ENCODE measurements at regions not wholly inside any gene's neighbourhood (a gene's known extent, or its start where the extent isn't known, plus 50 kb on each side); places are given as distances from the start of the nearest gene placed in this dataset.

DNA sequence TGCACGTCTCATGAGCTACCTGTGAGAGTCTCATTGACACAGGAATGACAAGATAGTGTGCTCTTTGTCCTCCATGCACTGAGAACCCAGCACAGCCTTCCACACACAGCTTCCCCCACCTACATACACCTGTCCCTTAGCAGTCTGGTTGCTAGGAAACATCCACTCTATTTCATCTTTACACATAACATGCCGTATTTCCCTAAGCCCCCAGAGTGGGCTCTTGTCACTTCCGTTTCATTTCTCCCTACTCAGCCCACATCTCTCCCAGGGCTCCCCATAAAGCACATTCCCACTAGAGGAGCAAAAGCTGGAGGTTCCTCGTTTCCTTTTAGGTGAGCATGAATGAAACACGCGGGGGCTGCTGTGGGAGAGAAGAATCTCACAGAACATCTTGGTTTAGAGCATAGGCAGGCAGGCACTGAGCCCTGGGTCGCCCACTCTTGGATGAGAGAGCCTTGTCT, 137.1 kb downstream of the ETS2 start:
- TF ChIP-seq, protein P1, sequence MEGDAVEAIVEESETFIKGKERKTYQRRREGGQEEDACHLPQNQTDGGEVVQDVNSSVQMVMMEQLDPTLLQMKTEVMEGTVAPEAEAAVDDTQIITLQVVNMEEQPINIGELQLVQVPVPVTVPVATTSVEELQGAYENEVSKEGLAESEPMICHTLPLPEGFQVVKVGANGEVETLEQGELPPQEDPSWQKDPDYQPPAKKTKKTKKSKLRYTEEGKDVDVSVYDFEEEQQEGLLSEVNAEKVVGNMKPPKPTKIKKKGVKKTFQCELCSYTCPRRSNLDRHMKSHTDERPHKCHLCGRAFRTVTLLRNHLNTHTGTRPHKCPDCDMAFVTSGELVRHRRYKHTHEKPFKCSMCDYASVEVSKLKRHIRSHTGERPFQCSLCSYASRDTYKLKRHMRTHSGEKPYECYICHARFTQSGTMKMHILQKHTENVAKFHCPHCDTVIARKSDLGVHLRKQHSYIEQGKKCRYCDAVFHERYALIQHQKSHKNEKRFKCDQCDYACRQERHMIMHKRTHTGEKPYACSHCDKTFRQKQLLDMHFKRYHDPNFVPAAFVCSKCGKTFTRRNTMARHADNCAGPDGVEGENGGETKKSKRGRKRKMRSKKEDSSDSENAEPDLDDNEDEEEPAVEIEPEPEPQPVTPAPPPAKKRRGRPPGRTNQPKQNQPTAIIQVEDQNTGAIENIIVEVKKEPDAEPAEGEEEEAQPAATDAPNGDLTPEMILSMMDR (IDR thresholded peaks at IDR 0.05): no peak
- no peak for TF ChIP-seq POLR2A (IDR thresholded peaks at IDR 0.05)

Measured in lower leg skin (tissue), 3 donors.